Neutrophil (primary cell): ENCODE measurements at regions not wholly inside any gene's neighbourhood (a gene's known extent, or its start where the extent isn't known, plus 50 kb on each side); places are given as distances from the start of the nearest gene placed in this dataset.
"Not testable (repeated sequence)": the region's sequence is repeated elsewhere in the genome, so short reads cannot be mapped to it uniquely, and the experiment has no call there.

Source experiments
- H3K27ac ChIP-seq: fragments of 200-600 bp; sonication (generic); 2 replicates; pipeline ENCODE4 v1.5.1; 2016; ENCODE audit warnings: mild to moderate bottlenecking, moderate library complexity
- H3K27me3 ChIP-seq: fragments of 200-600 bp; sonication (generic); 2 replicates; pipeline ENCODE4 v1.6.0; 2016; ENCODE audit warnings: mild to moderate bottlenecking
- H3K36me3 ChIP-seq: fragments of 200-600 bp; sonication (generic); 2 replicates; pipeline ENCODE4 v1.5.1; 2017
- H3K4me1 ChIP-seq, 2 experiments: fragments of 200-600 bp in 1 of 2; sonication (generic) in 1 of 2; 1 replicate in 1 of 2; 2 replicates in 1 of 2; pipeline versions ENCODE4 v1.5.1 to v1.6.1; 2013 to 2016; ENCODE audit warnings: low read depth in 1 of 2, low read length in 1 of 2, mild to moderate bottlenecking in 1 of 2, moderate library complexity in 1 of 2; ENCODE audit not compliant: control insufficient read depth in 1 of 2, insufficient read depth in 1 of 2
- H3K4me3 ChIP-seq, 2 experiments: fragments of 200-600 bp in 1 of 2; sonication (generic) in 1 of 2; 1 replicate in 1 of 2; 2 replicates in 1 of 2; pipeline ENCODE4 v1.5.1; 2013 to 2016; ENCODE audit warnings: low read depth in 1 of 2, low read length in 1 of 2, mild to moderate bottlenecking in 1 of 2, moderate library complexity in 1 of 2
- H3K9me3 ChIP-seq: fragments of 200-600 bp; sonication (generic); 2 replicates; pipeline ENCODE4 v1.5.1; 2016
- TF ChIP-seq, protein P1 (sequence below): fragments of 200-600 bp; sonication (generic); IDR thresholded peaks from 2 replicates; pipeline ENCODE4 v1.5.1; 2016; ENCODE audit warnings: antibody characterized with exemption

GRCh38 chr1:228943436-228943835 lies 208.2 kb downstream of the RHOU start:
- no peak overlapping the region for H3K4me3 ChIP-seq
- H3K36me3 ChIP-seq: no peaks in the 10 kb centered on the region
- no peaks in the 10 kb centered on the region for H3K9me3 ChIP-seq
- no peaks in the 10 kb centered on the region for H3K27me3 ChIP-seq
- peaks cover 78 to 92% of the 10 kb centered on the region in 2 experiments for H3K4me1 ChIP-seq
- TF ChIP-seq, protein P1, sequence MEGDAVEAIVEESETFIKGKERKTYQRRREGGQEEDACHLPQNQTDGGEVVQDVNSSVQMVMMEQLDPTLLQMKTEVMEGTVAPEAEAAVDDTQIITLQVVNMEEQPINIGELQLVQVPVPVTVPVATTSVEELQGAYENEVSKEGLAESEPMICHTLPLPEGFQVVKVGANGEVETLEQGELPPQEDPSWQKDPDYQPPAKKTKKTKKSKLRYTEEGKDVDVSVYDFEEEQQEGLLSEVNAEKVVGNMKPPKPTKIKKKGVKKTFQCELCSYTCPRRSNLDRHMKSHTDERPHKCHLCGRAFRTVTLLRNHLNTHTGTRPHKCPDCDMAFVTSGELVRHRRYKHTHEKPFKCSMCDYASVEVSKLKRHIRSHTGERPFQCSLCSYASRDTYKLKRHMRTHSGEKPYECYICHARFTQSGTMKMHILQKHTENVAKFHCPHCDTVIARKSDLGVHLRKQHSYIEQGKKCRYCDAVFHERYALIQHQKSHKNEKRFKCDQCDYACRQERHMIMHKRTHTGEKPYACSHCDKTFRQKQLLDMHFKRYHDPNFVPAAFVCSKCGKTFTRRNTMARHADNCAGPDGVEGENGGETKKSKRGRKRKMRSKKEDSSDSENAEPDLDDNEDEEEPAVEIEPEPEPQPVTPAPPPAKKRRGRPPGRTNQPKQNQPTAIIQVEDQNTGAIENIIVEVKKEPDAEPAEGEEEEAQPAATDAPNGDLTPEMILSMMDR: no peak
- H3K27ac ChIP-seq: peak overlapping the region; percentile 35

- TF ChIP-seq, protein P1: no peak
- Histone ChIP-seq H3K27ac (peak overlapping the region; percentile 19), H3K9me3 (no peaks in the 10 kb centered on the region), H3K4me1 (peaks cover 77 to 92% of the 10 kb centered on the region in 2 experiments), H3K4me3 (no peak overlapping the region), H3K27me3 (no peaks in the 10 kb centered on the region), H3K36me3 (no peaks in the 10 kb centered on the region)
Observed at GRCh38 chr1:228944296-228944695, 209.0 kb downstream of the RHOU start.

DNA sequence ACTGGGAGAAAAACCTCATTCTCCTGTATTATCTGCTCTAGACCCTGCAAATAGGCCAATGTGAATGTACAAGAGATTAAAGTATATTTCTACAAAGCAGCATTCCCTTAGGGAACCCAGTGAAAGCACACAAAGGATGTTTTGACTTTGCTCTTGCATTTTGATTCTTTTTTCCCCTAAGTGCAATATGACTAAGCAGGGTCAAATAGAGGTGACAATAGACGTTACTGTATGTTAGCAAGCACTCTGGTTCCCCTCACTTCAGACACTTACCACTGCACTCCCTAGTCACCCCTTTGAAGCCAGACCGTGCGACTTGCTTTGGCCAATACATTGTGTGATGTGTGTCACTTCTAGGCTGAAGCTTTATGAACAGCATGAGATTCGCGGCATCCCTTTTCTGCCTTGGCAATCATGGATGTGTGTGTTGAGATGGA lies 209.7 kb downstream of the RHOU start:
- Histone ChIP-seq H3K27ac (peak overlapping the region; percentile 19), H3K4me1 (peaks cover 75 to 92% of the 10 kb centered on the region in 2 experiments), H3K27me3 (no peaks in the 10 kb centered on the region), H3K4me3 (no peak overlapping the region), H3K36me3 (no peaks in the 10 kb centered on the region), H3K9me3 (no peaks in the 10 kb centered on the region)
- TF ChIP-seq, protein P1: no peak

DNA sequence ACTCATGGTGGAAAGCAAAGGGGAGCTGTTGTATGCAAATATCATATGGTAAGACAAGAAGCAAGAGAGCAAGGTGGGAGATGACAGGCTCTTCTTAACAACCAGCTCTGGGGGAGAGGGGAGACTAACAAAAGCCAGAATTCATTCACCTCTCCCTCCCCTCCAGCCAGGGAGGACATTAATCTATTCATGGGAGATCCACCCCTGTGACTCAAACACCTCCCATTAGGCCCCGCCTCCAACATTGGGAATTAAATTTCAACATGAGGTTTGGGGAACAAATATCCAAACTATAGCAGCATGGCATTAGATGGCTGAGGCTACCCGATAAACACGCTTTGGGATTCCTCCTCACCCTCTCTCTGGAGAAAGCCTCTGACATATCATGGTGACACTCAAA lies 210.6 kb downstream of the RHOU start:
- Histone ChIP-seq H3K27me3 (no peaks in the 10 kb centered on the region), H3K27ac (no peak overlapping the region), H3K36me3 (no peaks in the 10 kb centered on the region), H3K9me3 (no peaks in the 10 kb centered on the region), H3K4me3 (no peak overlapping the region), H3K4me1 (peaks cover 70 to 88% of the 10 kb centered on the region in 2 experiments)
- TF ChIP-seq, protein P1: no peak

- peaks cover 40 to 57% of the 10 kb centered on the region in 2 experiments for H3K4me1 ChIP-seq
- H3K9me3 ChIP-seq, H3K36me3 ChIP-seq, H3K27me3 ChIP-seq: not testable (repeated sequence)
- H3K27ac ChIP-seq: peak overlapping the region; percentile 72
- peak overlapping the region in 1 of 2 experiments; percentile 29 for H3K4me3 ChIP-seq
Observed at GRCh38 chr1:228949617-228950016, 214.3 kb downstream of the RHOU start.

DNA sequence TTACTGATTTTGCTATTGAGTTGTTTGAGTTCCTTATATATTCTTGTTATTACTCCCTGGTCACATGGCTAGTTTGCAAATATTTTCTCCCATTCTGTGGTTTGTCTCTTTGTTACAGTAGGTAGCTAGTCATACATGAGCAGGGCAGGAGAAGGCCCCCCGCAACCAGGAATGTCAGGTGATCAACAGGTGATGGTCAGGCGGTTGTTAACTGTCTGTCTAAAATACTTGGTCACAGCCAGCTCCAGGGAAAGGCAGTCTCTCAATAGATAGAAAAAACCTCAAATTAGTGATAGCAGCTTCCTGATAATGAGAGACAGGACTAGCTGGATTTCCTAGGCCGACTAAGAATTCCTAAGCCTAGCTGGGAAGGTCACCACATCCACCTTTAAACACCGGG lies 217.9 kb downstream of the RHOU start:
- no peak overlapping the region for H3K4me3 ChIP-seq
- no peak overlapping the region for H3K27ac ChIP-seq
- H3K36me3 ChIP-seq: no peaks in the 10 kb centered on the region
- no peaks in the 10 kb centered on the region for H3K27me3 ChIP-seq
- H3K9me3 ChIP-seq: no peaks in the 10 kb centered on the region
- peaks cover 22 to 23% of the 10 kb centered on the region in 2 experiments for H3K4me1 ChIP-seq
- TF ChIP-seq, protein P1: no peak

DNA sequence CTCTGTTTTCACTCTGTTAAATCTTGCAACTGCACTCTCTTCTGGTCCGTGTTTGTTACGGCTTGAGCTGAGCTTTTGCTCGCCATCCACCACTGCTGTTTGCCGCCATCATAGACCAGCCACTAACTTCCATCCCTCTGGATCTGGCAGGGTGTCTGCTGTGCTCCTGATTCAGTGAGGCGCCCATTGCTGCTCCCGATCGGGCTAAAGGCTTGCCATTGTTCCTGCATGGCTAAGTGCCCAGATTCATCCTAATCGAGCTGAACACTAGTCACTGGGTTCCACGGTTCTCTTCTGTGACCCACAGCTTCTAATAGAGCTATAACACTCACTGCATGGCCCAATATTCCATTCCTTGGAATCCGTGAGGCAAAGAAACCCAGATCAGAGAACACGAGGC lies 218.5 kb downstream of the RHOU start:
- H3K4me3 ChIP-seq, H3K36me3 ChIP-seq, H3K27ac ChIP-seq, H3K9me3 ChIP-seq, H3K27me3 ChIP-seq: not testable (repeated sequence)
- peaks cover 16 to 17% of the 10 kb centered on the region in 2 experiments for H3K4me1 ChIP-seq
